Activated naive CD8-positive, alpha-beta T cell treated with anti-CD3 and anti-CD28 coated beads, Interleukin-2, amount 50 U/mL, for 24 hours (primary cell): ENCODE measurements at regions not wholly inside any gene's neighbourhood (a gene's known extent, or its start where the extent isn't known, plus 50 kb on each side); places are given as distances from the start of the nearest gene placed in this dataset.
A peak's percentile ranks its signal among the peaks of the same experiment; 100 is the strongest.
"Not testable (repeated sequence)": the region's sequence is repeated elsewhere in the genome, so short reads cannot be mapped to it uniquely, and the experiment has no call there.

ENCODE experiments used
- ATAC-seq: fragments of 150-1000 bp; cut with Tn5 transposase; one replicate; pipeline ENCODE4 v1.10.0; 2021
- DNase-seq: peaks from one replicate; pipeline ENCODE4 v3.0.0; 2021
- H3K27ac Mint-ChIP-seq: one replicate; pipeline ENCODE4 v1.8.0; 2021; ENCODE audit warnings: mild to moderate bottlenecking, mixed read lengths
- H3K27me3 Mint-ChIP-seq: one replicate; pipeline ENCODE4 v1.8.0; 2021; ENCODE audit warnings: mixed read lengths
- H3K36me3 Mint-ChIP-seq: one replicate; pipeline ENCODE4 v1.8.0; 2021; ENCODE audit warnings: low read depth, mixed read lengths
- H3K4me1 Mint-ChIP-seq: one replicate; pipeline ENCODE4 v1.8.0; 2021; ENCODE audit warnings: mixed read lengths
- H3K4me3 Mint-ChIP-seq: one replicate; pipeline ENCODE4 v1.8.0; 2021; ENCODE audit warnings: mild to moderate bottlenecking, moderate library complexity, mixed read lengths
- H3K9me3 Mint-ChIP-seq: one replicate; pipeline ENCODE4 v1.8.0; 2021; ENCODE audit warnings: mixed read lengths

DNA sequence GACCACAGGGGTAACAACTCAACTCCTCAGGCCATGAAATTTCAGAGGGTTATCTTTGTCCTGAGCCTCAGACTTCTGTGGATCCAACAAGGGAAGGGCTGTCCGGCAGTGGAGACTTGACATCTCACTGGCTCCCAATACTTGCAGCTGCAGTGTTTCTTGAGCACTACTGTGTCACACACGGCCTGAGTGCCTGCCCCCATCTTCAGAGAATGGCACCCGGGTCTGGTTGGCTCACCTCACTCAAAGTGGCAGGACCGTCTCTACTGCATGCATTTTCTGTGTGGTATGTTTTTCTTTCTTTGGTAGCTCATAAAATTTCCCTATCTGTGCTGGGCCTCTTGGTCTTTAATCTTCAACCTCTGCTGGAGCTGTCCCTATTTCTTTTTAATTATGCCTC is 193.2 kb upstream of the PLGLB2 start:
- not testable (repeated sequence) for H3K9me3 Mint-ChIP-seq, DNase-seq, H3K36me3 Mint-ChIP-seq, H3K4me3 Mint-ChIP-seq, H3K27ac Mint-ChIP-seq, H3K27me3 Mint-ChIP-seq
- H3K4me1 Mint-ChIP-seq: peaks cover 23% of the 10 kb centered on the region
- ATAC-seq: peak; percentile 86

DNA sequence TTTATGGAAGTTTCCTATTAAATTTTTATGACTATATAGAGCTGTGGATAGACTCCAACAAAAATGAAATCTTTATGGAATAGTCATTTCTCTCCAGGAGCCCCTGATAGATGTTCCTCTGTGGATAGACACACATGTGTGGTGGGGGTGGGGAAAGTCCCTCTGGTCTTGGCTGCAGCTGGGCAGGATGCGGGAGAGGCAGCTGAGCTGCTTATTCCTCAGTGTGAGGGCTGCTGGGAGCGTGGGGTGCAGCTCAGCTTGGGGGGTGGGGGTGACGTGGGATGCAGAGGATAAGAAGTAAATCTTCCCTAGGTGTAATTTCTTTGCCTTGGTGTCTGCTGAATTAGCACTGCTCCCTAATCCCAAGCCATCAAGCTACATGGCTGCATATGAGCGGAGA is 192.8 kb upstream of the PLGLB2 start:
- not testable (repeated sequence) for H3K9me3 Mint-ChIP-seq, H3K4me3 Mint-ChIP-seq, H3K27ac Mint-ChIP-seq, ATAC-seq, H3K27me3 Mint-ChIP-seq, H3K36me3 Mint-ChIP-seq
- DNase-seq: peak; percentile 53
- peaks cover 24% of the 10 kb centered on the region for H3K4me1 Mint-ChIP-seq

DNA sequence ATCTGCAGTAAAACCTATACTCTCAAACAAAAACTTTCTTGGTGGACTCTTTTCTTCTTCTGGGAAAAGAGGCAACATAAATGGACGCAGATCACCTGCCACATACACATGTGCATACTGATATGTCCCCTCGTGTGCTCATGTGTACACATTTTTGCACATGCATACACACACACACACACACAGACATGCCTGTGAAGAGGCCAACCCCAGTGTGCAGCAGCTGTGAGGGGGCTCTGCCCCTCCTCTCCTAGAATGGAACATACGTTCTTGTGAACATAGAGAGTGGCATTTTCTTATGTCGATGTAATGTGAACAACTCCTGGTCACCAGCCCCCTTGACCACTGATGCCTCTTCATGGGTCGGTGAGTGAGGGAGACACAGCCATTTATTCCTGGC is 188.9 kb upstream of the PLGLB2 start:
- not testable (repeated sequence) for H3K4me1 Mint-ChIP-seq, DNase-seq, H3K27me3 Mint-ChIP-seq, H3K9me3 Mint-ChIP-seq, H3K4me3 Mint-ChIP-seq, H3K36me3 Mint-ChIP-seq, H3K27ac Mint-ChIP-seq, ATAC-seq

DNA sequence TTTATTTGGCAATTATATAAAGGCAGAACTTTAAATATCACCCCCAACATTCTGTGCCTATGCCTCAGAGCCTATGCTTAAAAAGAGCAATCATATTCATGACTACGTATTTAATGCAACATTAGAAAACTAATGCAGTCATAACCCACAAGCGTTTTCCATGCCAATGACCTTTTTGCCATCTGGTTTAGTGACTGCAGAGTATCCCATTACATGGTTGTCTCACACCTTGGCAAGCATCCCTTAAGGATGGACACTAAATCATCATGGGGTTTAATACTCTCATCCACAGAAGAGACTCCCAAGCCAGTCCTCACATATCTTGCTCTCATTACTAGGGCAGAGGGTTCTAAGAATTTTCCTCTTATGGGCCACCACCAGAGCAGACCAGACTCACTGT is 188.2 kb upstream of the PLGLB2 start:
- DNase-seq, H3K9me3 Mint-ChIP-seq, H3K4me3 Mint-ChIP-seq, H3K4me1 Mint-ChIP-seq, H3K36me3 Mint-ChIP-seq, H3K27me3 Mint-ChIP-seq, H3K27ac Mint-ChIP-seq: not testable (repeated sequence)
- ATAC-seq: peak; percentile 54

DNA sequence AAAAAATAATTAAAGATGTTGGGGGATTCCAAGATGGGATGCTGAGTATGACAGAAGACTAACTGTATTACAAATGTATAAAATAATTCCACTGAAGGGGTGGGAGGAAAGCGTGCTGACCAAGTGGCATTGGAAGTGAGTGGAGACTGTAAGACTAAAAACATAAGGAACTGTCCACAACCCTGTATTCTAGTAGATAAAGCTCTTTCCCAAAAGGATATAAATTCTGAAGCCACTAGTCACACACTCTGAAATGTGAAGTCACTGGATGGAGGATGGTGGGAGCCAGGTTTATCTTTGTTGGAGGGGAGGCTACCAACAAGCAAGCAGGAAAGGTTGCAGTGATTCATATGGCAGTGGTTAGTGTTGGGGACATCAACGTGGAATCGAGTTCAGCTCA is 182.8 kb upstream of the PLGLB2 start:
- H3K36me3 Mint-ChIP-seq, H3K27me3 Mint-ChIP-seq, H3K4me3 Mint-ChIP-seq, DNase-seq, H3K9me3 Mint-ChIP-seq: not testable (repeated sequence)
- Mint-ChIP-seq H3K4me1 (peaks cover 24% of the 10 kb centered on the region), H3K27ac (peak overlapping the region; percentile 37)
- ATAC-seq: peak; percentile 8

DNA sequence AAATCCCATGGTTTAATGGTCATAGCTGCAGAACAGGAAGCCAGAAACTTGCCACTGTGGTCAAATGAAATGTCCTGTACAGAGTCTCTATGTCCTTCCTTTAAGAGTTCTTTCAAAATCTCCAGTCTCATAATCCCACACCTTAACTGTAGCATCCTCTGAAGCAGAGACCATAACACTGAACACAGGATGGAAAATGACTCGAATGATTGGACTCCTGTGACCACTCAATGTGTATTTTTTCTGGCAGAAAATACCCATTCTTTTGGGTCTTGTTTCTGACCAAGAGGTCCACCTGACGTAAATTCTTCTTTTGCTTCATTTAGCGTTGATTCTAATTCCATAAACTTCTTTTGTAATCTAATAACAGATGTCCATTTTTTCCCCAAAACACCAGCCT is 181.4 kb upstream of the PLGLB2 start:
- not testable (repeated sequence) for ATAC-seq, H3K9me3 Mint-ChIP-seq, H3K4me3 Mint-ChIP-seq, H3K36me3 Mint-ChIP-seq, H3K27ac Mint-ChIP-seq, H3K27me3 Mint-ChIP-seq, DNase-seq
- H3K4me1 Mint-ChIP-seq: peaks cover 28% of the 10 kb centered on the region

DNA sequence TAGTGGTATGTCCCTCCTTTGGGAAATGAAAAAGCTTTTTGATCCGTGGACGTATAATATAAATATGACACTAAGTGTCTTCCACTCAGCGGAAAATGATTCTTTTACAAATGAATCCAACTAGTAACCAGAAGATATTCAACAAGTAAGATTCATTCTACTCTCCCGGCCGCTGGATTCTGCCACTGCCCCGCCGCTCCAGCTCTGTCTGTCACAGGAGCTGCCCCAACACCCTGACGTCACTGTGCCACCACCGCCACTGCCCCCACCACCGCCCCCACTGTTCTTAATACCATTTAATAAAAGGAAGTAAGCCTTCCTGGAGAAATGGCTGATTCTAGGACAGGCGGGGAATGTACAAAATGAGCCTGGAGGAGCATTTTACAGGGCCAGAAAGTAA is 180.8 kb upstream of the PLGLB2 start:
- not testable (repeated sequence) for ATAC-seq, H3K9me3 Mint-ChIP-seq, H3K27ac Mint-ChIP-seq

DNA sequence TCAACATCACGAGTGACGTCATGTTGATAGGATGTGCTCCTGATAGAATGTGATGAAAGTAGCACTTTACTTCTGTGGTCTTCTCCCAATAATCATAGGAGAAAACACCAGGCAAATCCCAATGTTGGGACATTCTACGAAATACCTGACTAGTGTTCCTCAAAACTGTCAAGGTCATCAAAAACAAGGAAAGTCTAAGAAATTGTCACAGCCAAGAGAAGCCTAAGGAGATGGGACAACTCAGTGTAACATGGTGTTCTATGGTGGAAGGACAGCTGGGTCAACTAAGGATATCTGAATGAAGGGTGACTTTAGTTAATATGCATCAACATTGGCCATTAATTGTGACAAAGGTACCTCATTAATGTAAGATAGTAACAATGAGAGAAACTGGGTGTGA is 180.0 kb upstream of the PLGLB2 start:
- H3K27ac Mint-ChIP-seq, H3K36me3 Mint-ChIP-seq, H3K4me3 Mint-ChIP-seq, H3K9me3 Mint-ChIP-seq, ATAC-seq, H3K27me3 Mint-ChIP-seq, DNase-seq: not testable (repeated sequence)
- peaks cover 28% of the 10 kb centered on the region for H3K4me1 Mint-ChIP-seq

More for the DNA sequence above, 180.8 kb upstream of the PLGLB2 start:
- not testable (repeated sequence) for H3K27me3 Mint-ChIP-seq, H3K4me3 Mint-ChIP-seq, DNase-seq, H3K36me3 Mint-ChIP-seq
- H3K4me1 Mint-ChIP-seq: peaks cover 28% of the 10 kb centered on the region

DNA sequence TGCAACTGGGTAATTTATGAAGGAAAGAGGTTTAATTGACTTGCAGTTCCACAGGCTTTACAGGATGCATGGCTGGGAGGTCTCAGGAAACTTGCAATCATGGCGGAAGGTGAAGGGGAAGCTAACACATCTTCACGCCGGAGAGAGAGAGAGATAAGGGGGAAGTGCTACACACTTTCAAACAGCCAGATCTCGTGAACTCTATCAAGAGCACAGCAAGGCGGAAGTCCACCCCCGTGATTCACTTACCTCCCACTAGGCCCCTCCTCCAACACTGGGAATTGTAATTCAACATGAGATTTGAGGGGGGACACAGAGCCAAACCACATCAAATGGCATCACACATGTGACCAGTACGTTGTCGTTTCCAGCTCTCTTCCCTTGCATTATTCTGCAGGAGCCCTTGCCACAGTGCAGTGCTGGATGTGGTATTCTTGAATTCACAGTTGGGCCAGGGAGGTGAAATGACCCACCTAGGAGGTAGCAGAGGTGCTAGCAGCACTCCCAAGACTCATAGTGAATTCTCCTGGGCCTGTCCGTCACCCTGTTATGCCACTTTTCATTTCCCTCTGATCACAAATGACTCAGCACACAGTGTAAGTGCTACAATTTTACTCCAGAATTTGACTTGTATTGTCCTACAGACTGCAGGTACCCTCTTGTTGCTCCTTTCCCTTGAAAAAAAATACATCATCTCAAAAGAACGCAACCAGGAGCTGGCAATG is 179.2 kb upstream of the PLGLB2 start:
- not testable (repeated sequence) for DNase-seq, H3K27me3 Mint-ChIP-seq, H3K36me3 Mint-ChIP-seq, H3K4me3 Mint-ChIP-seq, H3K9me3 Mint-ChIP-seq
- H3K4me1 Mint-ChIP-seq: peaks cover 31% of the 10 kb centered on the region
- ATAC-seq: peak; percentile 53
- peak overlapping the region; percentile 64 for H3K27ac Mint-ChIP-seq

DNA sequence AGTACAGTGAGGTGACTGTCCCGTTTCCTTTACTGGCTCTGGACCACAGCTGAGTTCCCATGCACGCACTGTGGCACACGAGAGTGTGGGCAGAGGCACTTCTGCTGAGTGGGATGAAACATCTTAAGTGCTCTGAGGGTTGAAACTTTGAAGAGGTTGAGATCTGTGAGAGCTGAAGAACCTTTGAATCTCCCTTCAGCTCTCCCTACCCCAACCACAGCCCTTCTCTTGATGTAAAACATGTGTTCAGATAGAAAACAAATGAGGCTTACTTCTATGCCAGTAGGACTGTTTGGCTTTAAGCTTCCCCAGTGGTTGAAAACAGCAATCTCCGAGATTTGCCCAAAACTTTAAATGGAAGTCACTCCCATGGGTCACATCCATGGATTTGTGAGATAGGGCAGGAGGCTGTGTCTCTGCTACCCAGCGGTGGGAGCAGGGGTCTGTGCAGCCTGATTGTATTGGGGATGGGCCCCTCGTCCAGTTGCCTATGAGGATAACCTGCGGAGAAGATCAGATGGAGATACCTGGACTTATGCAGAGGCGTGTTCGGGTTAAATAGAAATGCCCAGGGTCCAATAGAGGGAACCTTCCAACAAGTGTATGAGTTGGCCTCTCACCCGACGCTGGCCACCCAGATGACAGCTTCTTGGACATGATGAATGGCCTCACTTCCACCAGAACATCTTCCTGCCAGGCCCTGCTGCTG is 178.0 kb upstream of the PLGLB2 start:
- H3K27ac Mint-ChIP-seq: peak overlapping the region; percentile 87
- DNase-seq, H3K4me3 Mint-ChIP-seq, H3K36me3 Mint-ChIP-seq, H3K9me3 Mint-ChIP-seq, H3K27me3 Mint-ChIP-seq: not testable (repeated sequence)
- peak; percentile 44 for ATAC-seq
- peaks cover 29% of the 10 kb centered on the region for H3K4me1 Mint-ChIP-seq

DNA sequence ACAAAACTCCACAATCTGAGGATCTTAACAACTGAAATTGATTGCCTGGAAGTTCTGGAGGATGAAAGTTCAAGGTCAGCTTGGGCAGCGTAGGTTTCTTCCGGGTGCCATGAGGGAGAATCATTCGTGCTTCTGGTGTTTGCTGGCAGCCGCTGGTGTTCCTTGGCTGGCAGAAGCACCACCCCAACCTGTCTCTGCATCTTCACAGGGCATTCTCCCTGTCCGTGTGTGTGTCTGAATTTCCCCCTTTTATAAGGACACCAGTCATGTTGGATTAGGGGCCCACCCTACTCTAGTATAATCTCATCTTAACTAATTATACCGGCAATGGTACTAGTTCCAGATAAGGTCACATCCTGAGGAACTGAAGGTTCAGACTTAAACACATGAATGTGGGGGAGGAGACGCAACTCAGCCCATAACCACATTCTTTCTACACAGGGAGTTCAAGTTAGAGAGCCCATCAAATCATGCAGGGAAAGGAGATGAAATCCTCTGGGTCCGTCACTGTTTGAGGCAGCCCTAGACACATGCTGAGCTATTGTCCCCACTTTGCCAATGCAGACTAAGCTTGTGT is 175.9 kb upstream of the PLGLB2 start:
- H3K4me1 Mint-ChIP-seq: peaks cover 38% of the 10 kb centered on the region
- not testable (repeated sequence) for H3K9me3 Mint-ChIP-seq, H3K27ac Mint-ChIP-seq, H3K4me3 Mint-ChIP-seq, DNase-seq, H3K27me3 Mint-ChIP-seq, H3K36me3 Mint-ChIP-seq
- ATAC-seq: peak; percentile 55

DNA sequence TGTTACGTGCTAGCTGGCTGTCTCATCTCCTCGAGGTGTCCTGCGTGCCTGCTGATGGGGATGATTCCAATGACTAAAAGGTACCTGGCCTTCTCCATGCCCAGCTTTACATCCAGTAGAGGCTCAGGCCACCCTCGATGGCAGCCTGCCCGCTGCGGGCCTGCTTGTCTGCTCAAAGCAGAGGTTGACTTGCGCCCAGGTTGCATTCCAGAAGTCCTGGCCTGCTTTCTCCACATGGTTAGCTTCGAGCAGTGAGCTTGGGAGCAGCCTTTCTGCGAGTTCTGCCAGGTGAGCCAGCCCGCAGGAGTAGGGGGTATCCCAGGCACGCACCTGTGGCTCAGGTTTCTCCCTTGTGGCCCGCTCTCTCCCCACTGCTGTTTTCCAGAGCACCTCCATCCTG is 175.0 kb upstream of the PLGLB2 start:
- not testable (repeated sequence) for ATAC-seq, H3K9me3 Mint-ChIP-seq, H3K4me3 Mint-ChIP-seq, H3K27ac Mint-ChIP-seq, DNase-seq, H3K27me3 Mint-ChIP-seq, H3K36me3 Mint-ChIP-seq
- H3K4me1 Mint-ChIP-seq: peaks cover 38% of the 10 kb centered on the region

DNA sequence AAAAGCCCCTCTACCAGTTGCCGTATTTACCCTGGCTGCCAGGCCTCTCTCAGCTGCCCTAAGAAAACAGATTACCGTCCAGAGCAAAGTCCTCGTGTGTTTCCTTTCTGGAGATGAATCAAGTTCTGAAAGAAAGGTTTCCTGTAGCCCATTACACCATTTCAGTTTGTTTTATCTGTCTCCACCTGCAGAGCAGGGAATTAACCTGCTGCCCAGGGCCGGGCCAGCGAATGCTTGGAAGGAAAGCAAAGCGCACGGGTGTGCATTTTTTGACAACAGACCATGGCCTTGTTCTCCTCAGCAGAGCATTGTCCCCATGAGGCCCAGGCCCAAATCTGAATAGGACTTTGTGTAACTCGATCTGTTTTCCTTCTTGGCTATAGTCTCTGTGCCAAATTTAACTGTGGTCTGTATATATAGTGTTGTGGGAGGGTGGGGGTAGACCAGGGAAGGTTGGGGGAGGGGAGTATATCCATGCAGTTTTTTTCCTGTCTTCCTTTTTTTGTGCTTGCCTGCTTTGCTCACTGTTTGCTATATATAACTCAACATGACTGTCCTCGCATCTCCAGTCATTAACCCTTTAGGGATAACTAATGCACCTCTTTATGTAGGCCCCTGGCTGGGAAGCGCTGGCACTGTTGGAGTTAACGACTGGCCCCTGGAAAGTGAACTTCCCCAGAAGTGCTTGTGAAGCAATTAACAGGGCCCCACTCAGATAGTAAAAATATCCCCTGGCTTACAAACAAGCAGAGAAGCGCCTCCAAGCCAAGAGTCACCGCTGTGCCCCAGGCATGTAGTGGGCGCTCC is 174.3 kb upstream of the PLGLB2 start:
- not testable (repeated sequence) for H3K27me3 Mint-ChIP-seq, DNase-seq, H3K9me3 Mint-ChIP-seq, H3K4me3 Mint-ChIP-seq, H3K36me3 Mint-ChIP-seq, ATAC-seq, H3K27ac Mint-ChIP-seq
- H3K4me1 Mint-ChIP-seq: peaks cover 34% of the 10 kb centered on the region

DNA sequence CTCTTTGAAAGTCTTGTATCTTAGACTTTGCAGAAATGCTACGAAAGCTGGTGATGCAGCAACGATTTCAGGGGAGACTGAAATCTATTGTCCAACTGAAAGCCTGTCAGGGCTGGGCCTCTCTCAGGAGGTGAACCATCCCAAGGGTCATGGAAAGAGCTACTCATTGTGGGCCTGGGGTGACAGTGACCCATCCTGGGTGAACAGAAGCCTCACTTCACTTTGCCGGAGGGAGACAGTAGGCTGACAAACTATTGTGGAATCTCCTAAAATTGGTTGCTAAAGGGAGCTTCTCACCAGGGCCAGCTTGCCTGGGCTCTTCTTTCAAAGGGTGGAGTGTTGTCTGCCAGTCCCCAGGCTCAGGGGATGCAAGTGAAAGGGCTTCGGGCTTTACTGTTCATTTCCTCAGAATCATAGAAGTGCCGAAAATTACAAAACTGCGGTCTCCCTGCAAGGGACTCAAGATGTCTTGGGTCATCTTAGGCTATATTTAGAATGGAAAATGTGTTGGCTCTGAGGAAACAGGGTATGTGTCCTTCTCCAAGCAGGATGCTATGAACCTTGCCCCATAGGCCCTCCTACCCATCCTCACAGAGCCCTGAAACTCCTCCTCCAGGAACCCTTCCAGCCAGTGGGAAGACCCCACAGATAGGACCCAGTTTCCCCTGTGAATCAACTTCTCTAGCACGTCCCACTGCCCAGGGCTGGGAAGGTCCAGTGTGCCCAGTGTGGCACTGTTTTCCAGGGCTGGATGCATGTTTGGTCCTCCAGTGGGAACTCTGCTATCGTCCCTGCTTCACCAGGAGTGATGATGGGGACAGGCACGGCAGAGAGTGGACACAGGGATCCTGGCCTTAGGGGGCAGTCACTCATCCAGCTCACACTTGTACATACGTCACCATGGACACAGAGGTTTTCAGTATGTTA is 173.4 kb upstream of the PLGLB2 start:
- not testable (repeated sequence) for H3K9me3 Mint-ChIP-seq, H3K27me3 Mint-ChIP-seq, H3K27ac Mint-ChIP-seq, H3K4me3 Mint-ChIP-seq, H3K36me3 Mint-ChIP-seq, ATAC-seq, DNase-seq
- H3K4me1 Mint-ChIP-seq: peaks cover 30% of the 10 kb centered on the region
